GM18870 (cell line): ENCODE measurements at regions not wholly inside any gene's neighbourhood (a gene's known extent, or its start where the extent isn't known, plus 50 kb on each side); places are given as distances from the start of the nearest gene placed in this dataset.
"Not testable (repeated sequence)": the region's sequence is repeated elsewhere in the genome, so short reads cannot be mapped to it uniquely, and the experiment has no call there.

Source experiments
- ATAC-seq: cut with Tn5 transposase; IDR thresholded peaks from one replicate; pipeline ENCODE4 v1.9.1; 2021; ENCODE audit warnings: moderate library complexity; ENCODE audit not compliant: unreplicated experiment

GRCh38 chr7:65071854-65072431 is 65.5 kb upstream of the ERV3-1 start:
- ATAC-seq, result not testable (repeated sequence)

- not testable (repeated sequence) for ATAC-seq
Measured at GRCh38 chr7:65069476-65069875, 63.0 kb upstream of the ERV3-1 start.

GRCh38 chr7:65062566-65062965 is 56.1 kb upstream of the ERV3-1 start:
- not testable (repeated sequence) for ATAC-seq

GRCh38 chr7:65059247-65059646 is 52.8 kb upstream of the ERV3-1 start:
- peak; percentile 61 for ATAC-seq
